Urinary bladder (tissue), 3 donors: ENCODE measurements at regions not wholly inside any gene's neighbourhood (a gene's known extent, or its start where the extent isn't known, plus 50 kb on each side); places are given as distances from the start of the nearest gene placed in this dataset.

ENCODE experiments used
- DNase-seq: peaks from one replicate; pipeline ENCODE4 v3.0.0-alpha.2; 2015; ENCODE audit errors: extremely low spot score
- H3K27ac ChIP-seq: one replicate; pipeline ENCODE4 v1.5.1; 2013; ENCODE audit warnings: low read depth, mild to moderate bottlenecking, moderate library complexity
- H3K36me3 ChIP-seq: one replicate; pipeline ENCODE4 v1.6.1; 2013; ENCODE audit warnings: mild to moderate bottlenecking, moderate library complexity; ENCODE audit not compliant: insufficient read depth
- H3K4me1 ChIP-seq: one replicate; pipeline ENCODE4 v1.6.1; 2013; ENCODE audit warnings: mild to moderate bottlenecking, moderate library complexity; ENCODE audit not compliant: insufficient read depth
- H3K4me3 ChIP-seq: one replicate; pipeline ENCODE4 v1.5.1; 2013; ENCODE audit warnings: low read depth, low read length
- WGBS: extraction: QIAGEN DNeasy Blood & Tissue Kit; methylation state at CpG from one replicate; pipeline ENCODE4 v1.1.7; 2013; 5-methylcytosine and 5-hydroxymethylcytosine counted together
- donor health status: healthy with polysubstance abuse.
- donor health status: healthy.

DNA sequence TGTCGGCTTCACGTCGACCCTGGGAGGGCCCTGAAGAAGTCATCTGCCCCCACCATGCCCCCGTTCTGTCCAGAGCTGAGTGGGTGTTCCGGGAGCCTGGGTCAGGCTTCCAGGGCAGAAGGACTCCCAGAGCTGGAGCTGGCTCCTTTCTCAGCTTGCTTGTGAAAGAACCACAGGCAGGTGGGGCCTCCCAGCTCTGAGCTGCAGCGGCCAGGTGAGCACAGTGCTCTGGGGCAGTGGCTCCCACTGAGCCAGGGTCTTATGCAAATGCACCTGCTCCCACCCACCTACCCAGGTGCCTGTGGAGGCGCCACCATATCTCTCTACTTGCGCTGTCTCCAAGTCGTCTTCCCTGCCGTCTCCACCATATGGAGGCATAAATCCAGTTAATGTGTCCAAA, 140.0 kb upstream of the RPL38 start:
- 64% methylated on average over 10 of the region's 10 CpGs for WGBS
- Histone ChIP-seq H3K27ac (no peak overlapping the region), H3K36me3 (no peaks in the 10 kb centered on the region), H3K4me1 (no peaks in the 10 kb centered on the region), H3K4me3 (no peak overlapping the region)
- no peak for DNase-seq

DNA sequence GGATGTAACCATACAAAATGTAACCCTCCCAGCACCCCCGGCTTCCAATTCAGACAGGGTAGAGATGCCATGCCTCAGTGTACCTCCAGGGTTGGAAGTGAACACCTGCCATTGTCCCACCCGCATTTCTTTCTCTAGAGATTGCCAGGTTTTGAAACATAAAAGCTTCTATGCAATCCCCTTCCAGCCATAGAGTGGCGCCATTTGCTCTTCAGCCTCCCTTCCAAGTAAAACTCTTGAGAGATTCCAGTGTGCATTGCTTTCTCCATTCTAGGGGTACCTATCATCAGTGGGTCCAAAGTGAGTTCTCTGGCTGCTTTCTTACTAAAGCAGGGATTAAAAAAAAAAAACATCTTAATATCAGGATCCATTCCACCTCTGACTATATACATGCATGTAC, 133.1 kb upstream of the RPL38 start:
- WGBS: 82% methylated on average over 3 of the region's 3 CpGs
- Histone ChIP-seq H3K4me1 (no peaks in the 10 kb centered on the region), H3K4me3 (no peak overlapping the region), H3K36me3 (no peaks in the 10 kb centered on the region), H3K27ac (no peak overlapping the region)
- no peak for DNase-seq

DNA sequence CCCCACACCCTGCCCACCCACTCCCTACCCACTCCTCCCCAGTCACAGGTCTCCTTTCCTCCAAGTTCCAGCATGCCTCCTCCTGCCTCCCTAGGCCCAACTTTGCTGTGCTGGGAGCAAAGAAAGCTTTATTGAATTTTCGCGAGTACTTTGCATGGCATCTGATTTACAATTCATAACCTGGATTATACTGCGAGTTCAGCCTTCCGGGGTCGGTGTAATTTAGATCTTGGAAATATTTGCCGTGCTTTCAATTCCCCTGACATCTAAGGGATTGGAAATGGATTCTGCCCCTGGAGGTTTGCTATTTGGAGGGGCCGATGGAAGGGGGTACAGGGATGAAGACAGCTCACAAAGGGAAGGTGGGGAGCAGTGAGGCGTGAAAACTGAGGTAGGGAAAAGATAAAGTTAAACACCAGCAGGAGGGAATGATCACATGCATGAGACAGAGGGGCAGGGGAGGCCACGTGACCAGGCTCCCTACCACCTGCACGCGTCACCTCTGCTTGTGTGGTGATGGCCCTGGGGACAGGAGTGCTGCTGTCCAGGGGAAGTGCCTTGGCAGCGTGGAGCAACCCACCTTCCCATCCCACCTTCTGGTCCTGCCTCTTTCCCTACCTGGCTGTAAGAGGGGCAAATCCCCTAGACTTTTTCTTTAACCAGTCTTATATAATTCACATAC, 132.3 kb upstream of the RPL38 start:
- Histone ChIP-seq H3K4me1 (no peaks in the 10 kb centered on the region), H3K4me3 (no peak overlapping the region), H3K36me3 (no peaks in the 10 kb centered on the region), H3K27ac (no peak overlapping the region)
- WGBS: 84% methylated on average over 12 of the region's 12 CpGs
- no peak for DNase-seq

DNA sequence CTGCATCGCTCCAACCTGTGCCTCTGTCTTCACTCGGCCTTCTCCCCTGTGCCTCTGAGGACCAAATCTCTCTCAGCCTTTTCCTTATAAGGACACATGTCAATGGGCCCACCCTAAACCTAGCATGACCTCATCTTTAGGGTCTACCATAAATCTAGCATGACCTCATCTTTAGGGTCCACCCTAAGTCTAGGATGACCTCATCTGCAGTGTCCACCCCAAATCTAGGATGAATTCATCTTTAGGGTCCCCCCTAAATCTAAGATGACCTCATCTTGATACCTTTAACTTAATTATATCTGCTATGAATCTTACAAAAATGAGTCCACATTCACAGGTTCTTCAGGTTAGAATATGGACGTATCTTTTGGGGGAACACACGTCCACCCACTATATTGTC, 131.1 kb upstream of the RPL38 start:
- Histone ChIP-seq H3K4me1 (no peaks in the 10 kb centered on the region), H3K36me3 (no peaks in the 10 kb centered on the region), H3K4me3 (no peak overlapping the region), H3K27ac (no peak overlapping the region)
- no peak for DNase-seq
- WGBS: 79% methylated on average over 4 of the region's 4 CpGs

DNA sequence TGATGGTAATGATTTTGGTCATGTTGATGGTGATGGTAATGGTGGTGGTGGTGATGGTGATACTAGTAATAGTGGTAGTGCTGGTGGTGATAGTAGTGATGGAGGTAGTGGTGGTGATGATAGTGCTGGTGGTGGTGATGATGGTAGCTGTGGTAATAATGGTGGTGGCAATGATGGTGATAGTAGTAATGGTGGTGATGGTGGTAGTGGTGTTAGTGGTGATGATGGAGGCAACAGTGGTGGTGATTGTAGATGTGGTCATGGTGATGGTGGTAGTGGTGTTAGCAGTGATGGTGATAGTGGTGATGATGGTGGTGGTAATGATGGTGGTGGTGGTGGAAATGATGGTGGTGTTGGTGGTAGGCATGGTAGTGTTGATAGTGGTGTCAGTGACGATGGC, 127.0 kb upstream of the RPL38 start:
- no peak overlapping the region for H3K4me3 ChIP-seq
- no peak overlapping the region for H3K27ac ChIP-seq
- DNase-seq: no peak
- WGBS: 84% methylated on average over 1 of the region's 1 CpG
- H3K36me3 ChIP-seq: no peaks in the 10 kb centered on the region
- H3K4me1 ChIP-seq: no peaks in the 10 kb centered on the region

DNA sequence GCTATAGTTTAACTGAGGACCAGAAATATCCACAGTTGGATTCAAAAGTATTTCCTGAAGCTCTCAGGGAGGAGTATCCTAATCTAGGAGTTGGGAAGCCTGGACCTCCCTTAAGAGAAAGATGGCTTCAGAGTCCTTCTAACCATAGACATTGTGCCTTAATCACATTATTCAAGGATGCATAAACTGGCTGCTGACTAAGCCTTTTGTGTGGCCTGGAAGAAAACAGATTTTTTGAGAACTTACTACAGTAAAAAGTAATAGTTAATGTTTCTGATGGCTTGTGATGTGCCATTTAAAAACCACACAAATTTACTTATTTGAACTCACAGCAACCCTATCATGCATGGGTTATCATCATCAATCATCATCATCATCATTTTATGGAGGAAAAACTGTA, 126.2 kb upstream of the RPL38 start:
- no peak overlapping the region for H3K27ac ChIP-seq
- H3K4me1 ChIP-seq: no peaks in the 10 kb centered on the region
- no peak overlapping the region for H3K4me3 ChIP-seq
- DNase-seq: no peak
- no peaks in the 10 kb centered on the region for H3K36me3 ChIP-seq

DNA sequence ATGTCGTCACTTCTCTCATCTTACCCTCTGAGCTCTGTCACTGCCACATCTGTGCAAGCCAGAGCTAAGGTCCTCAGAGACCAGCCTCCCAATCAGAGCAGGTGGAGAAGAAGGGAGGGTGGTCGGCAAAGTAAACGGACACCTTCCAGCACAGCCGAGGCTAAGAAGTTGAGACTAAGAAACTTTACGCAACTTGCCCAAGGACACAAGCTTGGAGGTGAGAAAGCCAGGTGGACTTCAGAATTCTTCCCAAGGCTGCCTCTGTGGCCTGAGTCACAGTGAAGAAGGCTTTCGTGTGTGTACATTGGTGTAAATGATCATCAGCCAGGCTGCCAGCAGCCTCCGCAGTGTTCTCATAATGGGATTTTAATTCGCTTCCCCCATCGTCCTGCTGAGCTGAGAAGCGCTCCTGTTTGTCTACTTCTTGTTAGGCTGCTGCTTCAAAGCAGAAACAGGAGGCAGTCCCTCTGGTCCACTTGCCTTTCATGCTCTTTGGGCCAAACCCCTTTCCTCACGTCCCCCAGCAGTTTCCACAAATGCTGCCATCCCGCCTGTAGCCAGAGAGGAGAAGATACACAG, 125.0 kb upstream of the RPL38 start:
- DNase-seq: no peak
- 68% methylated on average over 12 of the region's 12 CpGs for WGBS

DNA sequence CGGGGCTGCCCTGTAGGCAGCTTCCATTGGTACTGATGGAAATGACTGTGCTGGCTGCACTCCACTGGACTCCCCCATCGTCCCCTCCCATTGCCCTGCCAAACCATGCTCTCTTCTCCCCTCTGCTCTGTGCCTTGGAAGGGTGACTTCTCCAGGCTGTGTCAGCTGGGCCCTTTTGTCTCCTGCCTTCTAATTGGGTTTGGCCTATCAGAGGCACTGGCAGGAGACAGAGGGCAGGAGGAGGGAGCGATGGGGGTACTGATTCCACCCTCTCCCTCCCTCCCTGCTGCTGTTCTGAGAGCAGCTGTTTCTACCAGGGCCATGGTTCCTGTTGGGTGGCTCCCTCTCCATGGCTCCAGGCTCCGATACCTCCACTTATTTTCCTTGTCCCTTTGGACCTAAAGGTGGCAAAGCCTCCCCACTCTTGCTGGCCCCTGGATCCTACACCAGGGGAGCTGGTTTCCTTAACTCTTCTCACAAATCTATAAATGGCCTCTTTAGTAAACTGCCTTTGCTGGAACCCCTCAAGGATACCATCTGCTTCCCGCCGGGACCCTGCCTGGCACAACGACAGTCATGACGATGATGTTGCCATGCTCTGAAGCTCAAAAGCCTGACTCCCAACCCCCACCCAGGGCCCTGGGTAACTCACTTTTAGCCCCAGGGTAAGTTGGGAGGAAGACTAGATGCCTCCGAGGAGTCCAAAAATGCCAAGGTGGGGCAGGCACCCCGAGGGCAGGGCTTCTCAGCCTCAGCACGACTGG, 123.8 kb upstream of the RPL38 start:
- DNase-seq: no peak
- H3K4me1 ChIP-seq: no peaks in the 10 kb centered on the region
- H3K36me3 ChIP-seq: no peaks in the 10 kb centered on the region
- H3K4me3 ChIP-seq: no peak overlapping the region
- WGBS: 85% methylated on average over 11 of the region's 11 CpGs
- H3K27ac ChIP-seq: no peak overlapping the region

More for the DNA sequence above, 125.0 kb upstream of the RPL38 start:
- Histone ChIP-seq H3K4me3 (no peak overlapping the region), H3K4me1 (no peaks in the 10 kb centered on the region), H3K36me3 (no peaks in the 10 kb centered on the region), H3K27ac (no peak overlapping the region)

DNA sequence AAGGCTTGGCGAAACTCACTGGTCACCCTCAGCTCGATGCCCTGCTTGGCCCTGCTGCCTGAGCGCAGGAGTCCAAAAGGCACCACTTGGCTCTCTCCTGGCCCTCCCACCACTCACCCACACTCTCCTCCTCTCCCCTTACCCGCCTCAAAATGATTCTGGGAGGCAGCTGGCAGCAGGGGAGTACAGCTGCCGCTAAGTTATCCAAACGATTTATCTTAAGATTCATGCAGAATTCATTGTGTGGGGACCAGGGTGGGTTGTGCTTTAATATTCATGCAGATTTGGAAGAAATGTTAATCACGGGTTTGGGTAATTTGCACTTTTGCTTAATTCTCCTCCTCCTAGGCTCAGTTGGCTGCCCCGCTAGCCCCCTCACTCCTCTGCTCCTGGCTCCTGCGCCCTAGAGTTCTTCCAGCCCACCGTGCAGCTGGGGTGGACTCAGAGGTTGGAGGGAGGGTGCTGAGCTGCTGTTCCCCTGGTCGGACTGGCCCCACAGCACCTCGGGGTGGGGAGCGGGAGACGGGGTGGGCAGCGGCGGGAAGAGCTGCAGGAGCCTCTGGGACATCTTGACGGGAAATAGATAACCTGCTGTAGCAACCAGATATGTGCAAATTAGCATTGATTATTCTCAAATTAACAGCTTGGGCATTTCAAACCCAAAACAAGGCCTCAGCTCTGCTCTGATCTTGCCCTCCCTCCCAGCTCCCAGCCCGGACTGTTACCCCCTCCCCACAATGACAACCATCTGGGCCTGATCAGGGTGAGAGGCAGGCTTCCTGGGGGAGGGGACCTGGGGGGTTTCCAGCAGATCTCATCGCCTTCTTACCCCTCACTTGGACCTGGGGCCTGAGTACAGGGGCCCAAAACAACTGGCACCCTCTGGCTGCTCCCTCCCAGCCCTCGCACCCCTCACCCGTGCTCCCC, 122.6 kb upstream of the RPL38 start:
- DNase-seq: no peak
- no peak overlapping the region for H3K27ac ChIP-seq
- 42% methylated on average over 21 of the region's 21 CpGs for WGBS
- no peaks in the 10 kb centered on the region for H3K36me3 ChIP-seq
- H3K4me3 ChIP-seq: no peak overlapping the region
- H3K4me1 ChIP-seq: no peaks in the 10 kb centered on the region

DNA sequence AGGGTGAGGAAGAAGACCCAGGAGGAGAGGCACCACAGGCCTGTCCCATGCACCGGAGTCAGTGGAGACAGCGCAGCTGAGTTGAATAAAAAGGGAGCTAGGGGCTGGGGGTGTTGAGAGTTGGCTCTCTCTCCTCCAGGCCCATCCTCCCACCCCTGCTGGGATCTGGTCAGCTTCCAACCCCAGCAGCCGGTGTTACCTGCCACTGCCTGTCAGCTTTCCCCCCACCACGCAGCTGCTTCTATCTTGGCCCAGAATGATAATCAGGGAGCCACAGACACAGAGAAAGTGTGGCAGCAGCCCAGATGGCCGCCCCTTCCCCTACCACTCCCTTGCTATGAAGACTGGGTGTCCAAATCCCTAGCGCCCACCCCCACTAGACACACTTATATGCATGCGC, 120.6 kb upstream of the RPL38 start:
- H3K36me3 ChIP-seq: no peaks in the 10 kb centered on the region
- 66% methylated on average over 7 of the region's 7 CpGs for WGBS
- DNase-seq: no peak
- H3K4me1 ChIP-seq: no peaks in the 10 kb centered on the region
- H3K27ac ChIP-seq: no peak overlapping the region
- no peak overlapping the region for H3K4me3 ChIP-seq

DNA sequence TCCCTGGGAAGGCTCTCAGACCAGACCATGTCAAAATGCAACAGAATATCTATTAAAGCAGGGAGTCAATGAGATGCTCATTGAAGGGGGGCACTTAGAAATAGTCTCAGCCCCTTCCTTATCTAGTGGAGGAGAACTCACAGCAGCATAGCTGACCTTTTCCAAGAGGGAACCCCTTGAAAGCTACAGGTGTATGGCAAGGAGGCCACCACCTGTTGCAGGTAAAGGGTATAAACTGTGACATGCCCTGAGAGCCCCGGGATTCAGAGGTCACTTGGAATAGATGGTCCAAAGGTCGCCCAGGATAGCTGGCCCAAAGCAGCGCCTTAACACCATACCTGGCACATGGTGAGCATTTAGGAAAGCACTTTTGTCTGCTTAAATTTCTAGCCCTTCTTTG, 120.2 kb upstream of the RPL38 start:
- no peaks in the 10 kb centered on the region for H3K4me1 ChIP-seq
- no peaks in the 10 kb centered on the region for H3K36me3 ChIP-seq
- DNase-seq: no peak
- H3K27ac ChIP-seq: no peak overlapping the region
- H3K4me3 ChIP-seq: no peak overlapping the region
- 78% methylated on average over 3 of the region's 3 CpGs for WGBS

DNA sequence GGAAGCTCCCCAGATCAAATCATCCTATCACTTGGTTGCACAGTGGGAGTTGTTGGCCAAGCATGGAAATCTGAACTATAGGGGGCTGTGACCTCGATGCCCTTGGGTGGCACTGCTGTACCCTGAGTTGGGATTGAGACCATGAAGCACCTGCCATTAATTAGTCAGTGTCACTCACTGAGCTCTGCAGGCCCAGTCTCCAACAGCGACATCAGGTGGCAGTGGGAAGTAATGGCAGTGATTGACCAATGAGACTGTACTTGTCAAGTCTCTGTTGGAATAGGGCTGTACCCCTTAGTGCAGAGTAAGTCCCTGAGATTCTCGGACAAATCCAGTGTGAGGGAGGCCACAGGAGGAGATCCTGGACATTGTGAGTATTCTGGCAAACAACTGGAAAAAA, 118.0 kb upstream of the RPL38 start:
- Histone ChIP-seq H3K27ac (no peak overlapping the region), H3K4me3 (no peak overlapping the region), H3K36me3 (no peaks in the 10 kb centered on the region), H3K4me1 (no peaks in the 10 kb centered on the region)
- WGBS: 53% methylated on average over 3 of the region's 3 CpGs
- no peak for DNase-seq

DNA sequence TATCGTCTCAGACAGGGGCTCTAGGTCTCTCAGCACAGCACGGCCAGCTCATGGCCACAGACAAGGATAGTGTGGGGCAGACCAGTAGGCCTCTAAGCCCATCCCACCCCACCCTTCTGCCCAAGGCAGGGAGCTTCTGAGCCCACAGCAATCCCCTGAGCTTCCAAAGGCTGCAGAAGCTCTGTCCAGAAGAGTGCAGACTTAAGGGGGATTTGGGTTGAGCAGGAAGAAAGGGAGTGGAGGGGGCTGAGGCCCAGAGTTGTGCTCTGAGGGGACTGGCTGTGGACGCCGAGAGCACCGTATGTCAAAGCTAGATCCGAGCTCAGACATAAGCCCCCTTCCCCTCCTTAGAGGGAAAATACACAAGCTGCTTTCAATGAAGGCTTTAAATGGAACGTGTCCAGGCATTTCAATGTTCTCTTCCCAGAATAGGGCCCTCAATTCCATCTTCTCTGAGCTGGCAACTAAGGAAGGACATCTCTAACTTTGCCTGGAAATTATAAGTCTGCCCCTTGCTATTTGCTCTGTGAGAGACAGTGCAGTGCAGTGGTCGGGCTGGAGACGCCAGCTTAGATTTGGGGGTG, 116.4 kb upstream of the RPL38 start:
- no peak for DNase-seq
- Histone ChIP-seq H3K4me3 (no peak overlapping the region), H3K27ac (no peak overlapping the region), H3K36me3 (no peaks in the 10 kb centered on the region), H3K4me1 (no peaks in the 10 kb centered on the region)
- WGBS: 49% methylated on average over 9 of the region's 9 CpGs
